ENCODE measurements at regions not wholly inside any gene's neighbourhood (a gene's known extent, or its start where the extent isn't known, plus 50 kb on each side); places are given as distances from the start of the nearest gene placed in this dataset.

GRCh38 chr6:165831812-165832510 lies 168.9 kb upstream of the PDE10A start:
- TF ChIP-seq JUND (IDR thresholded peaks at IDR 0.05; ENCODE audit: low read depth), result no peak
- in situ Hi-C loops (cut with HindIII; ENCODE audit: low pct_unique_long_range_greater_than_20kb, low sequenced_read_pairs), result no loop called here

GRCh38 chr6:165830761-165831160 lies 167.7 kb upstream of the PDE10A start:
- no peak for DNase-seq (ENCODE audit: low read depth in 1 of 2, low spot score in 1 of 2)
- in situ Hi-C loops (cut with HindIII; ENCODE audit: low pct_unique_long_range_greater_than_20kb, low sequenced_read_pairs), result no loop called here
- no peak for TF ChIP-seq JUND (IDR thresholded peaks at IDR 0.05; ENCODE audit: low read depth)

More at GRCh38 chr6:165831812-165832510, 168.9 kb upstream of the PDE10A start:
- no peak for DNase-seq (ENCODE audit: low read depth in 1 of 2, low spot score in 1 of 2)

- TF ChIP-seq JUND (IDR thresholded peaks at IDR 0.05; ENCODE audit: low read depth), result no peak
- no peak for DNase-seq (ENCODE audit: low read depth in 1 of 2, low spot score in 1 of 2)
- in situ Hi-C loops (cut with HindIII; ENCODE audit: low pct_unique_long_range_greater_than_20kb, low sequenced_read_pairs), result no loop called here
These were observed 166.3 kb upstream of the PDE10A start for GRCh38 chr6:165829376-165829775.

DNA sequence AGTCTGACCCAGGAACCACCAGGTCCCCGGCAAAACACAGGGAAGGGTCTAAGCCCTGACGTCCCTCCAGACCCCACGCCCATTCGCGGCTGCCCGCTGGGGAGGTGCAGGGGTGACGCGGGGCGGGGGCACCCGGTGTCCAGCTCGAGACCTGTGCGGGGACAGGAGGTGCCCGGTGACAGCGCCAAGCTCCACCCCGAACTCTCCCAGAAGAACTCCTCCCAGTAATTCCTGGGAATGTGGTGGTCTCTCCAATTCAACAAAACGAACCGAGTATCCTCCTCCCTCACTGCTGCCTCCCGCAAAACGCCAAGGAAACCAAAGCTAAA lies 164.1 kb upstream of the PDE10A start:
- no peak for DNase-seq (ENCODE audit: low read depth in 1 of 2, low spot score in 1 of 2)
- TF ChIP-seq JUND (IDR thresholded peaks at IDR 0.05; ENCODE audit: low read depth), result no peak
- in situ Hi-C loops (cut with HindIII; ENCODE audit: low pct_unique_long_range_greater_than_20kb, low sequenced_read_pairs), result no loop called here

GRCh38 chr6:165826487-165827189 lies 163.6 kb upstream of the PDE10A start:
- TF ChIP-seq JUND (IDR thresholded peaks at IDR 0.05; ENCODE audit: low read depth), result no peak
- in situ Hi-C loops (cut with HindIII; ENCODE audit: low pct_unique_long_range_greater_than_20kb, low sequenced_read_pairs), result no loop called here
- DNase-seq (ENCODE audit: low read depth in 1 of 2, low spot score in 1 of 2), result no peak

DNA sequence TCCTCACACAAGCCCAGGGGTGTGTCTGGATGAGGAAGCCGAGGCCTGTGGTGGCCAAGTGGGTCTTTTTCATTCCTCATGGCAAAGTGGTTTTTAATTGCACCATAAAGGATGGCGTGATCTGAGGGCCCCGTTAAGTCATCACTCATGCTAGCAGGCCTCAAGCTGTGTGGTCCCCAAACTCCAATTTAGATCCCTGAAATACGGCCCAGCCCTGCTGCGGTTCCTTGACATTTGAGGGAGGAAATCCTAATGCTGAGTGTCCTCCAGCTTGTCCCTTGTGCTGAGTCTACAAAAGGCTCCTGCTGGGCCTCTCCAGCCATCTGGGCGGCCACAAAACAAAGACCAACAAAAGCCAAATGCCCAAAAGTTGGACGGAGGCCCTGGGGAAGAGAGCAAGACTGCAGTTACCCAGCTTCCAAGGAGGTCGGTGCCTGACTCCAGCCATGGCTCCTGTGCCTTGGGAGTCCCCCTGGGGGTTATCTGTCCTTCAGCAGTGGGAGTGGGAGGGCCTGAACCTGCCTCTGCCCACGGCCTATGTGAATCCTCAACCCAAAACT lies 162.3 kb upstream of the PDE10A start:
- in situ Hi-C loops (cut with HindIII; ENCODE audit: low pct_unique_long_range_greater_than_20kb, low sequenced_read_pairs), result no loop called here

DNA sequence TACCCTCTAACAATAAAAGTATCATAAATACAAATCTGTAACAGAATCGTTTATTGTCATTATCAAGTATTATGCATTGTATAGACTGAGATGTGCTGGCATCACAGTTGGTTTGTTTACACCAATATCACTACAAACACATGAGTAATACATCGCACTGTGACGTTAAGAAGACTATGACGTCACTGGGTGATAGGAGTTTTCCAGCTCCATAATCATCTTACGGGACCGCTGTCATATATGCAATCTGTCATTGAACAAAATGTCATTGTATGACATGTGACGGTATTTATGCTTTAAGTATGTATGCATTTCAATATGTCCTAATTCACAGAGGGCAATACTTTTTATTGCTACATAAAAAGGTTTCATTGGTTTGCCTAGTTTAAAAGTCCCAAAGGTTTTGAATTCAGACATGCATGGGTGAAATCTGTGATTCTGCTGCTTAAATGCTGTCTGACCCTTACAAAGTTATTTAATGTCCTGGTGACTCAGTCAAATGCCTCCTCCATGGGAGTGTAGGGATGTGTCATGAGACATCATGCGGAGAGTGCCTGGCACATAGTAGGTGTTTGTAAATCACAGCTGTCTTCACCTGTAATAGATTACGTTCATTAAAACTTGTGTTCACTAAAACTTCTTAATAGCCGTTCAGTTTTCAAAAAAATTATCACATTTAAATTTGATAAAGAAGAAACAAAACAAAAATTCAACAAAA lies 160.7 kb upstream of the PDE10A start:
- no peak for TF ChIP-seq JUND (IDR thresholded peaks at IDR 0.05; ENCODE audit: low read depth)
- no peak for DNase-seq (ENCODE audit: low read depth in 1 of 2, low spot score in 1 of 2)
- in situ Hi-C loops (cut with HindIII; ENCODE audit: low pct_unique_long_range_greater_than_20kb, low sequenced_read_pairs), result no loop called here

More for the DNA sequence above, 162.3 kb upstream of the PDE10A start:
- no peak for DNase-seq (ENCODE audit: low read depth in 1 of 2, low spot score in 1 of 2)
- no peak for TF ChIP-seq JUND (IDR thresholded peaks at IDR 0.05; ENCODE audit: low read depth)

- TF ChIP-seq JUND (IDR thresholded peaks at IDR 0.05; ENCODE audit: low read depth), result no peak
- in situ Hi-C loops (cut with HindIII; ENCODE audit: low pct_unique_long_range_greater_than_20kb, low sequenced_read_pairs), result no loop called here
These were observed 159.5 kb upstream of the PDE10A start for GRCh38 chr6:165822501-165822900.

GRCh38 chr6:165821754-165822153 lies 158.7 kb upstream of the PDE10A start:
- in situ Hi-C loops (cut with HindIII; ENCODE audit: low pct_unique_long_range_greater_than_20kb, low sequenced_read_pairs), result no loop called here
- no peak for DNase-seq (ENCODE audit: low read depth in 1 of 2, low spot score in 1 of 2)
- TF ChIP-seq JUND (IDR thresholded peaks at IDR 0.05; ENCODE audit: low read depth), result no peak

More at GRCh38 chr6:165822501-165822900, 159.5 kb upstream of the PDE10A start:
- DNase-seq (ENCODE audit: low read depth in 1 of 2, low spot score in 1 of 2), result no peak

DNA sequence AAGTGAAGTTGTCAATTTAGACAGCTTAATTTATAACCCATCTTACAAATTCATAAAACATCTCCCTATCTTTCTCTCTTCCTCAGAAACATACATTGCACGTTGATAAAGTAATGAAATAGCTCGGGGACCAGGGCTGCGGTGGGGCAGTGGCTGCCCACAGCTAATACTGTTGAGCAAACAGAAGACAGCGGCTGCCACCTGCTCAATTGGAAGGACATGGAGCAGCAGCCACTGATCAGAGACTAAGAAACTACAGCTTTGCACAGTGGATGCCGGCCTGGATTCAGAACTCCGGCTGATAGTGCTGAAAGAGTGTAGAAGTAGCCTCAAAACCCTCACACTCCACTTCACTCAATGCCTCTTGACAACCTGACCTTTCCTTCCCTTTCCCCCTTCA lies 157.9 kb upstream of the PDE10A start:
- in situ Hi-C loops (cut with HindIII; ENCODE audit: low pct_unique_long_range_greater_than_20kb, low sequenced_read_pairs), result no loop called here
- DNase-seq (ENCODE audit: low read depth in 1 of 2, low spot score in 1 of 2), result no peak
- TF ChIP-seq JUND (IDR thresholded peaks at IDR 0.05; ENCODE audit: low read depth), result no peak

DNA sequence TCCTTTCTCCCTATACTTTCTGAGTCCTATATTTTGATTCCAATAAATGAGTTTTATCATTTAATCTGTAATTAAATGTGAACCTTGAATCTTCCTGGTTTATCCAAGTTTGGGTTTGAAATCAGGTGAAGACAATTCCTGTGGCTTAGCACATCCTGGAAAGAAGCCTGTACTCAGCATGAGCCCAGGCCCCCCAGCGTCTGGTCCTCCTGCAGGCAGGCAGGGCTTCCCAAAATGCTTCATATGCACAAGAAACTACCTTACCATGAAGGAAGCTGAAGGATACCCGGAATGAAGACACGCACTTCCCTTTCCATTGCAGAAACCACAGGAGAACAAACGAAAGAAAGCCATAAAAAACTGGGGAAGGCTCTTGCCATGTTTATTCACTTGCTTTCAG lies 157.4 kb upstream of the PDE10A start:
- in situ Hi-C loops (cut with HindIII; ENCODE audit: low pct_unique_long_range_greater_than_20kb, low sequenced_read_pairs), result no loop called here
- no peak for DNase-seq (ENCODE audit: low read depth in 1 of 2, low spot score in 1 of 2)
- TF ChIP-seq JUND (IDR thresholded peaks at IDR 0.05; ENCODE audit: low read depth), result no peak

GRCh38 chr6:165819394-165819793 lies 156.4 kb upstream of the PDE10A start:
- DNase-seq (ENCODE audit: low read depth in 1 of 2, low spot score in 1 of 2), result no peak
- in situ Hi-C loops (cut with HindIII; ENCODE audit: low pct_unique_long_range_greater_than_20kb, low sequenced_read_pairs), result no loop called here
- no peak for TF ChIP-seq JUND (IDR thresholded peaks at IDR 0.05; ENCODE audit: low read depth)

DNA sequence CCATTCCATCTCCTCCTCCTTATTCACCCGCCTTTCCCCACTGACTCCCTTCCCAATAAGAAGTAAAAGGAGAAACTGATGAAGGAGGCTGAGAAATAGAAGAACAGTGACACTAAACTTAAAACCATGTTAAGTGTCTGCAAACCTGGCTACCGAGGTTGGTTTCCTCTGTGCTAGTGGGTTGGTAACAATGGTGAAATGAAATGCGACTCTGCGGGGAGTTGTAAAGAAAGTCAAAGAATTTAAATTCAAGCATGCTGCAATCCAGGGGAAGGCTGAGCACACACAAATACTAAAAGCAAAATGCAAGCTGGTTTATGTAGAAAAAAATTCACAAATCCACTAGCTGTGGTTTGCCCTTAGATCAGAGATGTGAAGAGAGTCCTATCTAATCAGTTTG lies 155.2 kb upstream of the PDE10A start:
- in situ Hi-C loops (cut with HindIII; ENCODE audit: low pct_unique_long_range_greater_than_20kb, low sequenced_read_pairs), result no loop called here
- no peak for DNase-seq (ENCODE audit: low read depth in 1 of 2, low spot score in 1 of 2)
- TF ChIP-seq JUND (IDR thresholded peaks at IDR 0.05; ENCODE audit: low read depth), result no peak

Data from T47D (cell line).